WTC11 (cell line): ENCODE measurements at regions not wholly inside any gene's neighbourhood (a gene's known extent, or its start where the extent isn't known, plus 50 kb on each side); places are given as distances from the start of the nearest gene placed in this dataset.

ENCODE experiments used
- ATAC-seq: fragments of 200-7000 bp; cut with Tn5 transposase; 2 replicates; pipeline ENCODE4 v1.10.0; 2021; ENCODE audit warnings: mild to moderate bottlenecking, moderate library complexity
- CTCF ChIA-PET: fragments of 300-600 bp; sonication (Branson Sonifier 250); formaldehyde crosslinking; loops from one replicate; lab custom pipeline; 2021; ENCODE audit warnings: antibody characterized with exemption; lab: Charles Lee
- POLR2A ChIA-PET: fragments of 350-600 bp; sonication (Branson Sonifier 250); formaldehyde crosslinking; loops from one replicate; lab custom pipeline; 2021; ENCODE audit warnings: antibody characterized with exemption; lab: Charles Lee
- DNase-seq: peaks from one replicate; pipeline ENCODE4 v3.0.0; 2021; ENCODE audit warnings: low spot score
- H3K27ac Mint-ChIP-seq: 2 replicates; pipeline ENCODE4 v1.8.0; 2021; ENCODE audit warnings: mixed read lengths
- H3K27me3 Mint-ChIP-seq: 2 replicates; pipeline ENCODE4 v1.8.0; 2021; ENCODE audit warnings: low read depth, mild to moderate bottlenecking, moderate library complexity, mixed read lengths
- H3K36me3 Mint-ChIP-seq: 2 replicates; pipeline ENCODE4 v1.8.0; 2021; ENCODE audit warnings: mixed read lengths
- H3K4me1 Mint-ChIP-seq: 2 replicates; pipeline ENCODE4 v1.8.0; 2022; ENCODE audit warnings: mixed read lengths
- H3K4me3 Mint-ChIP-seq: 2 replicates; pipeline ENCODE4 v1.8.0; 2021; ENCODE audit warnings: mild to moderate bottlenecking, moderate library complexity, mixed read lengths
- H3K9me3 Mint-ChIP-seq: 2 replicates; pipeline ENCODE4 v1.8.0; 2021; ENCODE audit warnings: mixed read lengths
- AR ChIP-seq: fragments of 250-450 bp; sonication (Bioruptor Pico); IDR thresholded peaks from 2 replicates; pipeline ENCODE4 v1.9.0; 2021; ENCODE audit warnings: mild to moderate bottlenecking
- CREB1 ChIP-seq: sonication (generic); formaldehyde crosslinking; IDR thresholded peaks from 2 replicates; pipeline ENCODE4 v1.8.0; 2023; ENCODE audit warnings: mild to moderate bottlenecking, missing genetic modification reagents
- ELF4 ChIP-seq: sonication (generic); formaldehyde crosslinking; IDR thresholded peaks from 2 replicates; pipeline ENCODE4 v1.8.1; 2022; ENCODE audit warnings: low read depth, mild to moderate bottlenecking, moderate library complexity, missing genetic modification reagents
- FOXP1 ChIP-seq: sonication (generic); formaldehyde crosslinking; IDR thresholded peaks from 2 replicates; pipeline ENCODE4 v1.8.0; 2022; ENCODE audit warnings: missing genetic modification reagents, mild to moderate bottlenecking, moderate library complexity, borderline replicate concordance
- FOXP4 ChIP-seq: sonication (generic); formaldehyde crosslinking; IDR thresholded peaks from 2 replicates; pipeline ENCODE4 v1.8.0; 2022; ENCODE audit warnings: mild to moderate bottlenecking, missing genetic modification reagents
- GRHL2 ChIP-seq: fragments of 250-450 bp; sonication (Bioruptor Pico); IDR thresholded peaks from 2 replicates; pipeline ENCODE4 v1.8.0; 2022; ENCODE audit warnings: mild to moderate bottlenecking, moderate library complexity; ENCODE audit not compliant: insufficient replicate concordance, severe bottlenecking
- MXD4 ChIP-seq: fragments of 250-450 bp; sonication (Bioruptor Pico); IDR thresholded peaks from 2 replicates; pipeline ENCODE4 v1.8.0; 2021; ENCODE audit warnings: mild to moderate bottlenecking, moderate library complexity, borderline replicate concordance
- PRDM15 ChIP-seq: sonication (generic); formaldehyde crosslinking; IDR thresholded peaks from 2 replicates; pipeline ENCODE4 v1.8.0; 2022; ENCODE audit warnings: missing genetic modification reagents
- SMAD3 ChIP-seq: sonication (generic); formaldehyde crosslinking; IDR thresholded peaks from 2 replicates; pipeline ENCODE4 v1.8.0; 2022; ENCODE audit warnings: missing genetic modification reagents, mild to moderate bottlenecking, borderline replicate concordance
- SOX15 ChIP-seq: fragments of 250-450 bp; sonication (Bioruptor Pico); IDR thresholded peaks from 2 replicates; pipeline ENCODE4 v1.9.0; 2021; ENCODE audit warnings: mild to moderate bottlenecking
- USF2 ChIP-seq: sonication (generic); formaldehyde crosslinking; IDR thresholded peaks from 2 replicates; pipeline ENCODE4 v1.8.1; 2023; ENCODE audit warnings: mild to moderate bottlenecking, missing genetic modification reagents, moderate library complexity
- ZNF138 ChIP-seq: sonication (generic); formaldehyde crosslinking; conservative IDR thresholded peaks from 2 replicates; pipeline ENCODE4 v1.8.1; 2022; ENCODE audit warnings: mild to moderate bottlenecking, moderate library complexity, missing genetic modification reagents
- ZNF263 ChIP-seq: sonication (generic); formaldehyde crosslinking; IDR thresholded peaks from 2 replicates; pipeline ENCODE4 v1.8.1; 2022; ENCODE audit warnings: low read depth, mild to moderate bottlenecking, moderate library complexity, missing genetic modification reagents
- ZNF671 ChIP-seq: fragments of 250-450 bp; sonication (Bioruptor Pico); IDR thresholded peaks from 2 replicates; pipeline ENCODE4 v1.8.0; 2021; ENCODE audit warnings: mild to moderate bottlenecking

GRCh38 chr2:41926614-41927580 lies 120.9 kb upstream of the PKDCC start:
- H3K9me3 Mint-ChIP-seq, result peaks cover 11% of the 10 kb centered on the region
- no peak for TF ChIP-seq ZNF671 (CRISPR knock-in tag)
- no peak for TF ChIP-seq FOXP4
- TF ChIP-seq ELF4 (CRISPR knock-in tag), result no peak
- no peak for TF ChIP-seq ZNF263
- no peak for TF ChIP-seq ZNF138 (CRISPR knock-in tag)
- TF ChIP-seq FOXP1 (CRISPR knock-in tag), result no peak
- TF ChIP-seq MXD4 (CRISPR knock-in tag), result no peak
- no peak for TF ChIP-seq AR (CRISPR knock-in tag)
- TF ChIP-seq PRDM15, result no peak
- no peak for TF ChIP-seq SOX15 (CRISPR knock-in tag)
- no peak for TF ChIP-seq USF2 (CRISPR knock-in tag)
- TF ChIP-seq GRHL2 (CRISPR knock-in tag), result no peak
- TF ChIP-seq CREB1 (CRISPR knock-in tag), result no peak
- no peak for TF ChIP-seq SMAD3 (CRISPR knock-in tag)
- POLR2A ChIA-PET, result interaction anchor here (0.9 kb wide), 1 partner anchor 11 kb away, joined by 4 read pairs; no protein-coding TSS in a partner anchor
- ATAC-seq (no peak), DNase-seq (no peak)
- no peak overlapping the region for H3K27ac Mint-ChIP-seq
- CTCF ChIA-PET, result interaction anchor here (2.6 kb wide), 1 partner anchor 11 kb away, joined by 9 read pairs; no protein-coding TSS in a partner anchor
- no peak overlapping the region for H3K4me3 Mint-ChIP-seq
- 0 out of 2 replicates have a peak, but pooled peaks cover 5% of the 10 kb centered on the region for H3K36me3 Mint-ChIP-seq
- H3K27me3 Mint-ChIP-seq, result peaks cover 3% of the 10 kb centered on the region; the same call in 1 of the 2 replicates
- H3K4me1 Mint-ChIP-seq, result peaks cover under 1% of the 10 kb centered on the region; the same call in 1 of the 2 replicates
